Left colon (tissue), 2 donors: ENCODE measurements at regions not wholly inside any gene's neighbourhood (a gene's known extent, or its start where the extent isn't known, plus 50 kb on each side); places are given as distances from the start of the nearest gene placed in this dataset.
A peak's percentile ranks its signal among the peaks of the same experiment; 100 is the strongest.
"Not testable (repeated sequence)": the region's sequence is repeated elsewhere in the genome, so short reads cannot be mapped to it uniquely, and the experiment has no call there.

ENCODE experiments used
- ATAC-seq: fragments of 200-7000 bp; cut with Tn5 transposase; one replicate; pipeline ENCODE4 v1.9.1; 2020; ENCODE audit warnings: mild to moderate bottlenecking, moderate library complexity
- DNase-seq, 2 donors: peaks; one replicate each; pipeline ENCODE4 v3.0.0-alpha.2; 2020
- intact Hi-C, 2 donors: fragments of 100-400 bp; cut with DNase I in 1 of 2; cut with micrococcal nuclease in 1 of 2; formaldehyde crosslinking; loops; one replicate each; pipeline versions ENCODE4 v1.11.2 to v1.14.0; 2022; cut with DNase I, micrococcal nuclease
- donor health status: DM: no; HTN: no; CAD: no.
- donor health status: DM: yes; HTN: yes; CAD: no.

DNA sequence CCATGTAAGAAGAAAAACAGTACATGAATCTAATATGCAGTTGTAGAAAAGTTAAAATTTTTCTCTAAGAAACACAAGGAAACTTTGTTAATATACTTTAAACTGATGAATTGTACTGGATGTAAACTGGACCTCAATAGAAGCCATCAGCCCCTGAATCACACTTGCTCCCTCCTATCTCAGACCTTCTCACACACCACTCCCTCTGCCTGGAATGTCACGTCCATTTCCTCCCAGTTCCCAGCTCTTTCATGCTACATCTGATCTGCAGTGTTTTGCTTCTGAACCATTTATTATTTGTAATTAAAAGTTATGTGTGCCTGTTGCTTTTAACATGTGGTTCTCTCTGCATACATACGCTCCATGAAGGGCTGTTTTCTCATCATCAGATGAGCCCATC lies 180.0 kb downstream of the FCRL5 start:
- DNase-seq, intact Hi-C loops, ATAC-seq: not testable (repeated sequence)

DNA sequence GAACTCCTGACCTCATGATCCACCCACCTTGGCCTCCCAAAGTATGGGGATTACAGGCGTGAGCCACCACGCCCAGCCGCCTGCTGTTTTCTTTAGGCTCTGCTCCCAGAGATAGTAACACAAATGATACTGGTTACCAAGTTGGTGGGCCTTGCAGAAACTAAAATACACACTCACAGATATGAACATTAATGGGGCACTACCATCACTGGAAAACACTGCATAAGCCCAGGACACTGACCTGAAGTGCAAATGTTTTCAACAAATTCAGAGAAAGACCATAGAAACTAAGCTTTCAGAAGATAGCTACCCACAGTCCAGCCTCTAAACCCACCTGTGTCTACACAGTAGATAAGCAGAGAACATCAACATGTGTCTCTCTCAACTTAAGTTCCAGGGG lies 180.5 kb downstream of the FCRL5 start:
- ATAC-seq (no peak), DNase-seq (no peak)
- intact Hi-C loops: no loop called here

- DNase-seq (no peak), ATAC-seq (no peak)
- intact Hi-C loops: no loop called here
These were observed 181.1 kb downstream of the FCRL5 start for GRCh38 chr1:157371221-157371620.

- ATAC-seq: no peak
- intact Hi-C loops: no loop called here
- no peak for DNase-seq
These were observed 181.6 kb downstream of the FCRL5 start for GRCh38 chr1:157370698-157371097.

- ATAC-seq: peak; percentile 84
- intact Hi-C loops: no loop called here
These were observed 182.3 kb downstream of the FCRL5 start for GRCh38 chr1:157369808-157370521.

DNA sequence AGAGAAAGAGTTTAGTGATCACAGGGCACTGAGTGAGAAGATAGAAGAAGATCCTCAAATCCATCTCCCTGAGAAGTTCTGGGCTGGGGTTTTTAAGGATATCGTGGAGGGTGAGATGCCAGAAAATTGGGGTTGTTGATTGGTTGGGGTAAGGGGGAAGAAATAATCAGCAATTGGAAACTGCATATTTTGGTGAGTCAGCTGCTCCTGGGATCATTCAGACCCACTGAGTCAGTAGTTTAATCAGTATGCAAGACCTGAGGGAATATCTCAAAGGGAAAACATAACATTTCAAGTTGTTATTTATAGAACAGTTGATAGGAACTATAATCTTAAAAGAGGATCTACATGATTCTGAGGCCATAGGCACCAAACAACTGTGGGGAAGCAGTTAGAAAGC lies 183.4 kb downstream of the FCRL5 start:
- DNase-seq, intact Hi-C loops, ATAC-seq: not testable (repeated sequence)

More at GRCh38 chr1:157369808-157370521, 182.3 kb downstream of the FCRL5 start:
- DNase-seq: peak; percentile 34 to 39

- DNase-seq: no peak
- intact Hi-C loops: no loop called here
These were observed 184.0 kb downstream of the FCRL5 start for GRCh38 chr1:157368363-157368762.

DNA sequence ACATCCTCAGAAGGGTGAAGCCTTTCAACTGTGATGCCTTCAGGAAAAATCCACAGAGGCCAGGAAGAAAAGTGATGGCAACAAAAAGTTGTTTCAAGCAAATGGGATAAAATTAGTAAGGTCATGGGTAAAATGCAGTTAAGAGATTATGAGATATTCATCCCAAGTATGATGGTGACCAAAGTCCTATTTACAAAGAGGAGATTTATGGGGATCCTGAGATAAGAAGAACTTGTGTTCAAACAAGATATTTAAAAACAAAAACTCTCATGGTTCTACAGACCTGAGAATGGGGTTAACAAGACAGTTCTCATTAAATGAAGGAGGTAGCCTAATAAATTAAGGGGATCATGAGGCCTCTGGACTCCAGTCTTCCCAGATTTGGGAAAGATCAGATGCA lies 184.4 kb downstream of the FCRL5 start:
- ATAC-seq: peak; percentile 18
- no peak for DNase-seq
- intact Hi-C loops: no loop called here

More at GRCh38 chr1:157368363-157368762, 184.0 kb downstream of the FCRL5 start:
- no peak for ATAC-seq

- intact Hi-C loops: no loop called here
- DNase-seq (no peak), ATAC-seq (peak; percentile 30)
These were observed 185.1 kb downstream of the FCRL5 start for GRCh38 chr1:157367091-157367739.

DNA sequence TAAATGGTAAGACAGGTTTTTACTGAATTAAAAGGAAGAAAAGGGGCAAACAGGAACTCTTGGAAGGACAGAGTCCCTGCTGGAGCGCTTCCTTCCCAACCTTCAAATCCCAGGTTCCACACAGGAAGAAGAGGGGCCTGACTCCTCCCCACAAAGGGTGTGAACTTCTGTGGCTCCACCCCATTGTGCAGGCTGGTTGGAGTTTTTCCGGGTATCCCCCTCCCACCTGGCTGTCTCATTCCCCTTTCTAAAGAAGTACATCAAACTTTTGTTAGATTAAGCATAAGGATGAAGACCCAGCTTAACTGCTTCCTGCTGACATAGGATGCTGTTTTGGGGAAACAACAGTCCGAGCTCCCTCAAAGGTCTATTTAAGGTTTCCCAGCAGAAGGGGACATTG lies 187.7 kb downstream of the FCRL5 start:
- ATAC-seq (no peak), DNase-seq (no peak)
- intact Hi-C loops: no loop called here

DNA sequence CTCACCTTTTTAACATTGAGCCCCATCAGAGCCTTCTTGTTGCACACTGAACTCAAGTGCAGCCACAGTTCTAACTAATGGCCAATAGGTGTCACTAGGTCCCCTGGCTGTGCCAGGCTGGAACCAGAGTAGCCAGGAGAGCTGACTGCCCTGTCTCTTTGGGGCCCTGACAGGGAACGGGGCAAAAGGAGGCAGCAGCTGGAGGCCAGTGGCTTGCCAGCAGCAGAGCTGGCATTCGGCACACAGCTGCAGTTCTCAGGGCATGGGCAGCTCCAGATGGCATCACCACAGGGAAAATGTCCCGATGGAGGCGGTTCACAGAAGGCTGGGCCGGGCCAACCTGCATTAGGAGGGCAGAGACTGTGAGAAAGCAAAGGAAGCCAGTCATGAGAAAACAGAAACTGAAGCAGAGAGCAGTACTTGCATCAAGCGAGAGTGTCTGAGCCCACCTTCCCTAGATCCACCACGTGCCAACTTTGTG lies 188.6 kb downstream of the FCRL5 start:
- peak; percentile 70 for ATAC-seq
- intact Hi-C loops: no loop called here
- peak; percentile 45 to 47 for DNase-seq

DNA sequence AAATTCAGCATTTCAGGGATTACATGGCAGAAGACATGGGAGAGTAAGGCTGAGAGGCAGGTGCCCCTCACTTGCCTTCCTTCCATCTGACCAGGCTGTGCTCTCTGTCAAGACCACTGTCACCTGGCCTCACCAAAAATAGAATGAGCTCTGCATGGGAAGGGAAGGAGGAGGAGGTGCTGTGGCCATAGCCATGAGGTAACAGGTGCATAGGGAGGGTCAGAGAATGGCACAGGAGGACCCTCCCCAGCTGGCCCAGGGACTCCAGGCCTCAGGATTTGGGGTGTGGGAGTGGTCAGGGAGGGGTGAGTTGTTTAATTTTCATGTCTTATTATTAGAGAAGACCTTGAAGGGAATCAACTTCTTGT lies 192.3 kb downstream of the FCRL5 start:
- DNase-seq: no peak
- intact Hi-C loops: no loop called here
- peak; percentile 23 for ATAC-seq

- ATAC-seq: peak; percentile 93
- DNase-seq: peak; percentile 34 to 39
- intact Hi-C loops: no loop called here
These were observed 192.8 kb downstream of the FCRL5 start for GRCh38 chr1:157359314-157360022.

DNA sequence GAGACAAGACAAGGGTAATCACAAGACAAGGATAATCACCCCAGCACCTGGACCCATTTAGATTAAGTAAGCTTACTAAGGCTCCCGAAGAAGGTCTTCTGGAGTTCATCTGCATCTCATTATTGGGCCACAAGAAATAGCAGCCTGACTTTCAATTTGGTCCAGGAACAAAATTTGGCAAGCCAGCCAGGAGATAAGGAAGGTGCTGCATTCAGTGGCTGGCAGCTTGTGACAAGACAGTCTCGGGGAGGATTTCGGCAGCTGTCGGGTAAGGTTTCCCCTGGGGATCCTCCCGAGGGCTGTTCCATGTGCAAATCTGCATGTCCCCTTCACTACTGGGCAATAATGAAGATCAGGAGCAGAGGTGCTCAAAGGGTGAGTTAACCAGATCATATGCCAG lies 195.2 kb downstream of the FCRL5 start:
- intact Hi-C loops: no loop called here
- no peak for ATAC-seq

DNA sequence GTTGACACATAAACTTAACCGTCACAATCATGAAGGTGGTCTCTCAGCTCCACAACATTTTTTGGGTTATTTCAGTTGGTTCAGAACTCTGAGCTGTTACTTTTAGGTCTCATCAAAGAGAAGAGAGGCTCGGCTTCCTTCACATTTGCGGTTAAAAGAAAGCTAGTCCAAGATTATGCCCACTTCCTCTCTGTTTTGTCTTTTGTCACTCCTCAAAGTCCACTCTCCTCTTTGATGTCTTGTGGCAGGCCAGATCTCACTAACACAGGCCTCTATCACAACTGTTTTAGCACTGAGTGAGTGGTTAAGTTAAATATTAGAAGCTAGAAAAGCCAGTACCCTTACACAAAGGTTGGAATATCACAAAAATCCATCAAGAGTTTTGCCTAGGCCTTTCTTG lies 195.7 kb downstream of the FCRL5 start:
- DNase-seq: no peak
- ATAC-seq: no peak
- intact Hi-C loops: no loop called here

More for the DNA sequence above, 195.2 kb downstream of the FCRL5 start:
- DNase-seq: no peak

- DNase-seq (no peak), ATAC-seq (no peak)
- intact Hi-C loops: no loop called here
These were observed 198.8 kb downstream of the FCRL5 start for GRCh38 chr1:157353546-157353945.

- DNase-seq (no peak), ATAC-seq (no peak)
- intact Hi-C loops: no loop called here
These were observed 199.4 kb downstream of the FCRL5 start for GRCh38 chr1:157352817-157353408.

DNA sequence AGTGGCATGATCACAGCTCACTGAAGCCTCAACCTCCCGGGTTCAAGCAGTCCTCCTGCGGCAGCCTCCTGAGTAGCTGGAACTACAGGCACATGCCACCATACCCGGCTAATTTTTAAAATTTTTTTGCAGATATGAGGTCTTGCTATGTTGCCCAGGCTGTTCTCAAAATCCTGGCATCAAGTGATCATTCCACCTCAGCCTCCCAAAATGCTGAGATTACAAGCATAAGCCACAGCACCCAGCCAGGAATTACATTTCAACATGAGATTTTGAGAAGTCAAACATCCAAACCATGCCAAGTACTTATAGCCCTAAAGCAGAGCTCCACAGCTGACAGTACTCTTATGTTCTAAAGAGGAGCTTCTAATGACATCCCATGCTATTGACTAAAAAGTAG lies 200.1 kb downstream of the FCRL5 start:
- no peak for ATAC-seq
- no peak for DNase-seq
- intact Hi-C loops: no loop called here

- DNase-seq, ATAC-seq, intact Hi-C loops: not testable (repeated sequence)
These were observed 200.5 kb downstream of the FCRL5 start for GRCh38 chr1:157351800-157352199.
